Breast epithelium (tissue), 4 donors: ENCODE measurements at regions not wholly inside any gene's neighbourhood (a gene's known extent, or its start where the extent isn't known, plus 50 kb on each side); places are given as distances from the start of the nearest gene placed in this dataset.
"Not testable (repeated sequence)": the region's sequence is repeated elsewhere in the genome, so short reads cannot be mapped to it uniquely, and the experiment has no call there.

ENCODE experiments used
- DNase-seq, 2 donors: peaks; one replicate each; pipeline ENCODE4 v3.0.0-alpha.2; 2019; ENCODE audit warnings: low spot score in 2 of 2
- H3K27ac ChIP-seq, 2 donors: fragments of 200-600 bp; sonication (generic) in 1 of 2; one replicate each; pipeline ENCODE4 v1.5.1; 2016 to 2019; ENCODE audit warnings: mild to moderate bottlenecking in 1 of 2
- H3K27me3 ChIP-seq, 2 donors: fragments of 200-600 bp; sonication (generic) in 1 of 2; one replicate each; pipeline versions ENCODE4 v1.5.1 to v1.6.0; 2017 to 2019; ENCODE audit warnings: control low read depth in 1 of 2, mild to moderate bottlenecking in 1 of 2
- H3K36me3 ChIP-seq: fragments of 200-600 bp; one replicate; pipeline ENCODE4 v1.5.1; 2019
- H3K4me1 ChIP-seq, 2 donors: fragments of 200-600 bp; sonication (generic); one replicate each; pipeline ENCODE4 v1.5.1; 2016 to 2019; ENCODE audit warnings: control low read depth in 1 of 2
- H3K4me3 ChIP-seq, 3 donors: fragments of 200-600 bp; sonication (generic); 1 replicate in 2 of 3; 2 replicates in 1 of 3; pipeline ENCODE4 v1.5.1; 2016 to 2019; ENCODE audit warnings: mild to moderate bottlenecking in 3 of 3, moderate library complexity in 2 of 3
- H3K9me3 ChIP-seq, 2 donors: fragments of 200-600 bp; sonication (generic) in 1 of 2; one replicate each; pipeline ENCODE4 v1.5.1; 2016 to 2019; ENCODE audit warnings: control low read depth in 1 of 2
- POLR2A ChIP-seq: fragments of 450-650 bp; IDR thresholded peaks from one replicate; pipeline ENCODE4 v1.6.1; 2016; ENCODE audit warnings: antibody characterized with exemption, mild to moderate bottlenecking, moderate library complexity
- POLR2AphosphoS5 ChIP-seq, 3 donors: sonication (generic); formaldehyde crosslinking; IDR thresholded peaks; one replicate each; pipeline ENCODE4 v1.6.1; 2017; ENCODE audit warnings: antibody characterized with exemption in 3 of 3
- intact Hi-C: fragments of 100-400 bp; cut with DNase I; formaldehyde crosslinking; loops from one replicate; pipeline ENCODE4 v1.15.1; 2023; ENCODE audit warnings: low total_unique reads
- TF ChIP-seq, protein P1 (sequence below), 3 donors: fragments of 450-650 bp; IDR thresholded peaks; one replicate each; pipeline ENCODE4 v1.5.1; 2016 to 2017; ENCODE audit warnings: antibody characterized with exemption in 3 of 3, mild to moderate bottlenecking in 3 of 3, moderate library complexity in 3 of 3

DNA sequence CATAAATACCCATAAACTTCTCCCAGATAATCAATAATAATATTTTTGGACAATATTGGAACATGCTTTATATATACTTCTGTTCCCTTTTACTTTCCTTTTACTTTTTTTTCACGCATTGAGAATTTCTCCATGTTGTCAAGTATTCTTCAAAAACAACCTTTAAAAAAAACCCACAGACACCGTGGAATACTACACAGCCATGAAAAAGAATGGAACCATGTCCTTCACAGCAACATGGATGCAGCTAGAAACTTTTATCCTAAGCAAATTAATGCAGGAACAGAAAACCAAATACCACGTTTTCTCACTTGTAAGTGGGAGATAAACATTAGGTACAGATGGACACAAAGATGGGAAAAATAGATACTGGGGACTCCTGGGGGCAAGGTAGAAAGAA, 854.7 kb downstream of the TBC1D22A start:
- TF ChIP-seq POLR2AphosphoS5 (IDR thresholded peaks at IDR 0.05), result no peak
- no peak for TF ChIP-seq POLR2A
- TF ChIP-seq, protein P1, sequence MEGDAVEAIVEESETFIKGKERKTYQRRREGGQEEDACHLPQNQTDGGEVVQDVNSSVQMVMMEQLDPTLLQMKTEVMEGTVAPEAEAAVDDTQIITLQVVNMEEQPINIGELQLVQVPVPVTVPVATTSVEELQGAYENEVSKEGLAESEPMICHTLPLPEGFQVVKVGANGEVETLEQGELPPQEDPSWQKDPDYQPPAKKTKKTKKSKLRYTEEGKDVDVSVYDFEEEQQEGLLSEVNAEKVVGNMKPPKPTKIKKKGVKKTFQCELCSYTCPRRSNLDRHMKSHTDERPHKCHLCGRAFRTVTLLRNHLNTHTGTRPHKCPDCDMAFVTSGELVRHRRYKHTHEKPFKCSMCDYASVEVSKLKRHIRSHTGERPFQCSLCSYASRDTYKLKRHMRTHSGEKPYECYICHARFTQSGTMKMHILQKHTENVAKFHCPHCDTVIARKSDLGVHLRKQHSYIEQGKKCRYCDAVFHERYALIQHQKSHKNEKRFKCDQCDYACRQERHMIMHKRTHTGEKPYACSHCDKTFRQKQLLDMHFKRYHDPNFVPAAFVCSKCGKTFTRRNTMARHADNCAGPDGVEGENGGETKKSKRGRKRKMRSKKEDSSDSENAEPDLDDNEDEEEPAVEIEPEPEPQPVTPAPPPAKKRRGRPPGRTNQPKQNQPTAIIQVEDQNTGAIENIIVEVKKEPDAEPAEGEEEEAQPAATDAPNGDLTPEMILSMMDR (IDR thresholded peaks at IDR 0.05), result no peak
- H3K9me3 ChIP-seq, result no peaks in the 10 kb centered on the region
- no peak for DNase-seq
- intact Hi-C loops, result no loop called here
- no peaks in the 10 kb centered on the region for H3K4me1 ChIP-seq
- H3K4me3 ChIP-seq, result no peak overlapping the region
- H3K27me3 ChIP-seq, result peaks cover 0 to 36% of the 10 kb centered on the region in 2 donors
- H3K36me3 ChIP-seq, result no peaks in the 10 kb centered on the region
- no peak overlapping the region for H3K27ac ChIP-seq

DNA sequence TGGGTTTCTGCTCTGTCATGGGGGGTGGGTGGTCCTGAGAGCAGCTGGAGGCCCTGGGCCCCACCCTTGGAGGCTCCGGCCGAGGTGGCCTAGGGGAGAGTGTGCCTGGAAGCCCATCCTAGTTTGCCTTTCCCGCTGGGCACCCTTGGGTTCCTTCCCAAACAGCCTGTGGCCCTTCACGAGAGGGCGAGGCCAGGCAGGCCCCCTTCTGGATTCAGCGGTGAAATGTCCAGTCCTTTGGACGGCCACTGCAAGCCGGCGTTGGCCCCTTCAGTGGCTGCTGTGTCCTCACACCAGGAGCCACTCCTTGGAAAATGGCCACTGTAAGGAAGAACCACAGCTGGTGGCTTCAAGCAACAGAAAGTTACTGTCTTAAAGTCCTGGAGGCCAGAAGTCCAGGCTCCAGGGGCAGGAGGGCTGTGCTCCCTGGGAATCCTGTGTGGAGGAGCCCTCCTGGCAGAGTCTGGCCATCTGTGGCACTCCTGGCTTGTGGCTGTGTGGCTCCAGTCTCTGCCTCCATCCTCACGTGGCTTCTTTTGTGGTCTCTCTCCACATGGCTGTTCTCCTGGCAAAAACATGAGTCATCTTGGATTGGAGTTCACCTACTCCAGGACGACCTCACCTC, 854.1 kb downstream of the TBC1D22A start:
- peak in 1 of 2 donors; percentile 37 for DNase-seq
- TF ChIP-seq, protein P1 (IDR thresholded peaks at IDR 0.05), result no peak
- TF ChIP-seq POLR2AphosphoS5 (IDR thresholded peaks at IDR 0.05) (no peak), POLR2A (no peak)
- Histone ChIP-seq H3K27ac (no peak overlapping the region), H3K36me3 (no peaks in the 10 kb centered on the region), H3K27me3 (peaks cover 0 to 39% of the 10 kb centered on the region in 2 donors), H3K4me1 (no peaks in the 10 kb centered on the region), H3K4me3 (no peak overlapping the region), H3K9me3 (no peaks in the 10 kb centered on the region)
- intact Hi-C loops, result no loop called here

DNA sequence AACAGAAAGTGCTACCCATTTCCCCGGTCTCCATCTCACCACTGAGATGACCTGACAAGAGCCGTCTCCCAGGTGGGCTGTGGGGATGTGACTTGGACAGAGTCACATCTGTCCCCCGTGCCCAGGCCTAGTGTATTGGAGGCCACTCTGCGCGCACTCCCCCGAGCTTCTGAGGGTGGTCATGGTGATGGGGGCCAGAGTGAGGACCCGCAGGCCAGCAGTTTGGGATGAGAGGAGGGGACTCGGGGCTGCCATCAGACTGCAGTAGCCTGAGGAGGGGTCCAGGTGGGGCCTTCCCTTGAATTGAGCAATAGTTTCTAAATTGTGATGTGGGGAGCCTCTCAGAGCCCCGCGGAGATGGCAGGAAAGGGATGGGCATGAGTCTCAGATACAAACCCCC, 852.6 kb downstream of the TBC1D22A start:
- TF ChIP-seq POLR2A, result no peak
- H3K27ac ChIP-seq, result no peak overlapping the region
- intact Hi-C loops, result no loop called here
- peaks cover 0 to 39% of the 10 kb centered on the region in 2 donors for H3K27me3 ChIP-seq
- DNase-seq, result peak in 1 of 2 donors; percentile 28
- no peak overlapping the region for H3K4me3 ChIP-seq
- peaks cover 0 to 4% of the 10 kb centered on the region in 2 donors for H3K9me3 ChIP-seq
- no peaks in the 10 kb centered on the region for H3K36me3 ChIP-seq
- no peaks in the 10 kb centered on the region for H3K4me1 ChIP-seq

DNA sequence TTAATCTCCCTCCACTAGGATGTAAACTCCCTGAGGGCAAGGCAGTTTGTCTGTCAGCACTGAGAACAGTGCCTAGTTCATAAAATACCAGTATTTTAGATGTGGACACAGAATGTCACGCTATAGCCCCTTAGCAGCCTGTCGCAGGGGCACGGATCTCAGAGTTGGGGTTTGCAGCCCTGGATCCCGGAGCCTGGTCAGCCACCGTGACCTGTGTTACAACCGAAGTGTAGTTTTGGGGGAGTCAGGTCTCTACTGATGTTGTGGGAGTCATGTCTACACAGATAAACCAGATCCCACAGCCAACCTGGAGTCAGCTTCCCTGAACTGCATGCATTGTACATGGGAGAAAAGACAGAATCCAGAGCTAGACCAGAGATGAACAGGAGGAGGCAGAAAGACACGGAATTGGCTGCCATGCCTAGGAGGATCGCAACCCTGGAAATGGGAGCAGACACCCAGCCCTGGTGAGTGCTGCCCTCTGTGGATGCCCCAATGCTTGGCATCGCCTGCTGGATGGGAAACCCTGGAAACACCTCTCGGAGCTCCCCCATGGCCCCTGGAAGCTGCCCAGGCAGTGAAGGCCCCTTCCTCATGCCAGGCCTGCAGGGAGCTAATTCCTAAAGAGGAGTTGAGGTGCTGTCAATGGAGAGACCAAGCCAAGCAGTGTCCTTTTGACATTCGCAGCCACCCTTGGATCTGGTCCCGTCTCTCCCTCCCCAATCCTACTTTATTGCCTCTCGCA, 851.3 kb downstream of the TBC1D22A start:
- Histone ChIP-seq H3K4me1 (no peaks in the 10 kb centered on the region), H3K9me3 (peaks cover 4 to 5% of the 10 kb centered on the region in 2 donors), H3K4me3 (no peak overlapping the region), H3K36me3 (no peaks in the 10 kb centered on the region), H3K27ac (no peak overlapping the region), H3K27me3 (peaks cover 0 to 38% of the 10 kb centered on the region in 2 donors)
- TF ChIP-seq POLR2A, result no peak
- no peak for TF ChIP-seq POLR2AphosphoS5 (IDR thresholded peaks at IDR 0.05)
- TF ChIP-seq, protein P1 (IDR thresholded peaks at IDR 0.05), result no peak
- intact Hi-C loops, result no loop called here
- DNase-seq, result no peak

DNA sequence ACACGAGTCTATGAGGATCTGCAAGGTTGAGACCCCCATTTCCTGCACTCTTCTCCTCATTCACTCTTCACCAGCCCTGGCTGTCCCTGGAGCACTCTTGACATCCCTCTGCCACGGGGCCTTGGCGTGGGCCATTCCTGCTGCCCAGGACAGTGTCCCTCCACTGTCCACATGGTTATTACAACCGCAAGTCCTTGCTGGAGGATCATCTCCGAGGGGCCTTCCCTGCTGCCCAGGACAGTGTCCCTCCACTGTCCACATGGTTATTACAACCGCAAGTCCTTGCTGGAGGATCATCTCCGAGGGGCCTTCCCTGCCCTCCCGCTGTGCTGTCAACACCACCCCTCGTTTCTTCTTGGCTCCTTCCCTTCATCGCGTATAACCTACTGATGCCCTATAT, 850.7 kb downstream of the TBC1D22A start:
- intact Hi-C loops, H3K27ac ChIP-seq, H3K4me1 ChIP-seq, H3K4me3 ChIP-seq, H3K36me3 ChIP-seq, H3K9me3 ChIP-seq, DNase-seq: not testable (repeated sequence)
- H3K27me3 ChIP-seq, result peaks cover 0 to 38% of the 10 kb centered on the region in 2 donors

DNA sequence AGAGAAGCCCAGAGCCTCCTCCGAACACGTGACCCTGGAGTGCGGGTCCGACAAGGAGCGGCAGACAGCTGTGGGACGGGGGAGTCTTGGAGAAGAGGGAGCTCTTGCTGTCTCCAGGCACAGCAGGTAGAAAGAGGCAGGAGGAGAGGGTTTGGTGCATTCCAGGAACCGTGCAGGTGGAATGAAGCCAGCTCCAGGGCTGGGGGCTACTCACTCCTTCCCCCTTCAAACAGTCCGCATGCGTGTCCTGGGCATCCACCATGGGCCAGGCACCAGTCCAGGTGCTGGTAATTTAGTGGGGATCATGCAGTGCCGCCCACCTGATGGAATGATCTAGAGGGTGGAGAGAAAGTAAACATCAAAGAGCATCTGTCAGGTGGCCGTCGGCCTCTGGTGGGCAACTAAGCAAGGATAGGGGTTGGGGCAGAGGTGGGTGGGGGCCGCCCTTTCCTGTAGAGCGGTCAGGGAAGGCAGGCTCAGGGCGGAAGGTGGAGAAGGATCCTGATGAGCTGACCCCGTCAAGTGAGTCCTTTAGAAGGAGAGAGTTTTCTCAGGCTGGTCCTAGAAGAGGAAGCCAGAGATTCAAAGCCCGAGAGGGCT, 850.0 kb downstream of the TBC1D22A start:
- TF ChIP-seq POLR2AphosphoS5 (IDR thresholded peaks at IDR 0.05) (no peak), POLR2A (no peak)
- Histone ChIP-seq H3K27ac (no peak overlapping the region), H3K27me3 (peaks cover 0 to 33% of the 10 kb centered on the region in 2 donors), H3K9me3 (peaks cover 4 to 5% of the 10 kb centered on the region in 2 donors), H3K36me3 (no peaks in the 10 kb centered on the region), H3K4me3 (no peak overlapping the region), H3K4me1 (no peaks in the 10 kb centered on the region)
- intact Hi-C loops, result no loop called here
- no peak for DNase-seq
